ENCODE measurements at regions not wholly inside any gene's neighbourhood (a gene's known extent, or its start where the extent isn't known, plus 50 kb on each side); places are given as distances from the start of the nearest gene placed in this dataset.
A peak's percentile ranks its signal among the peaks of the same experiment; 100 is the strongest.

- TF ChIP-seq, protein P1, sequence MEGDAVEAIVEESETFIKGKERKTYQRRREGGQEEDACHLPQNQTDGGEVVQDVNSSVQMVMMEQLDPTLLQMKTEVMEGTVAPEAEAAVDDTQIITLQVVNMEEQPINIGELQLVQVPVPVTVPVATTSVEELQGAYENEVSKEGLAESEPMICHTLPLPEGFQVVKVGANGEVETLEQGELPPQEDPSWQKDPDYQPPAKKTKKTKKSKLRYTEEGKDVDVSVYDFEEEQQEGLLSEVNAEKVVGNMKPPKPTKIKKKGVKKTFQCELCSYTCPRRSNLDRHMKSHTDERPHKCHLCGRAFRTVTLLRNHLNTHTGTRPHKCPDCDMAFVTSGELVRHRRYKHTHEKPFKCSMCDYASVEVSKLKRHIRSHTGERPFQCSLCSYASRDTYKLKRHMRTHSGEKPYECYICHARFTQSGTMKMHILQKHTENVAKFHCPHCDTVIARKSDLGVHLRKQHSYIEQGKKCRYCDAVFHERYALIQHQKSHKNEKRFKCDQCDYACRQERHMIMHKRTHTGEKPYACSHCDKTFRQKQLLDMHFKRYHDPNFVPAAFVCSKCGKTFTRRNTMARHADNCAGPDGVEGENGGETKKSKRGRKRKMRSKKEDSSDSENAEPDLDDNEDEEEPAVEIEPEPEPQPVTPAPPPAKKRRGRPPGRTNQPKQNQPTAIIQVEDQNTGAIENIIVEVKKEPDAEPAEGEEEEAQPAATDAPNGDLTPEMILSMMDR (IDR thresholded peaks at IDR 0.05; ENCODE audit: low read depth, low read length, missing control alignments): no peak
These were observed 139.5 kb downstream of the SUCLG1 start for GRCh38 chr2:84319581-84319980.

GRCh38 chr2:84317135-84317534, 141.9 kb downstream of the SUCLG1 start:
- DNase-seq (ENCODE audit: extremely low read depth, low read depth): no peak
- H3K4me3 ChIP-seq (replicated peaks; ENCODE audit: low read depth, low read length): no peak overlapping the region
- TF ChIP-seq, protein P1 (IDR thresholded peaks at IDR 0.05; ENCODE audit: low read depth, low read length, missing control alignments): no peak

More at GRCh38 chr2:84319581-84319980, 139.5 kb downstream of the SUCLG1 start:
- H3K4me3 ChIP-seq (replicated peaks; ENCODE audit: low read depth, low read length): no peak overlapping the region
- DNase-seq (ENCODE audit: extremely low read depth, low read depth): no peak

DNA sequence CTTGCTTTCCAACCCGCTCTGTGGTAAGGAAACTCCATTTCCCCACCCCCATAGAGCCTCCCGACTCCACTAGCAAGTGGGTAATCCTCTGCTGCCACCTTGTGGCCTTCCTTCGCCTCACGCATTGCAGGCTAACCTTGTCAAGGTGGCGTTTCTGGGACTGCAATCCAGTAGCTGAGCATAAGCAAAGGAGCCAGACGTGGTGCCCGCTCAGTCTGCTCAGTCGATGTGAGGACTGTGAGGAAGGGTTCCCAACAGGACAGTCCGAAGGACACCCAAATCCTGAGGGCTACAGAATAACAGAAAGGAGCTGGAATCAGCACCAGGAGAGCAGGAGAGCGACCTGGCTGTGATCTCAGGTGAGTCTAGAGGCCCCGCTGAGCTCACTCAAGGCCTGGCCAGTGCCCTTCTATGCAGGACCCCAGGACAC, 144.2 kb downstream of the SUCLG1 start:
- TF ChIP-seq, protein P1 (IDR thresholded peaks at IDR 0.05; ENCODE audit: low read depth, low read length, missing control alignments): peak; percentile 98
- DNase-seq (ENCODE audit: extremely low read depth, low read depth): no peak
- H3K4me3 ChIP-seq (replicated peaks; ENCODE audit: low read depth, low read length): no peak overlapping the region

- no peak overlapping the region for H3K4me3 ChIP-seq (replicated peaks; ENCODE audit: low read depth, low read length)
- no peak for DNase-seq (ENCODE audit: extremely low read depth, low read depth)
- TF ChIP-seq, protein P1 (IDR thresholded peaks at IDR 0.05; ENCODE audit: low read depth, low read length, missing control alignments): no peak
These were observed 144.8 kb downstream of the SUCLG1 start for GRCh38 chr2:84314250-84314649.

- TF ChIP-seq, protein P1 (IDR thresholded peaks at IDR 0.05; ENCODE audit: low read depth, low read length, missing control alignments): no peak
- DNase-seq (ENCODE audit: extremely low read depth, low read depth): no peak
These were observed 149.8 kb downstream of the SUCLG1 start for GRCh38 chr2:84309281-84309680.

DNA sequence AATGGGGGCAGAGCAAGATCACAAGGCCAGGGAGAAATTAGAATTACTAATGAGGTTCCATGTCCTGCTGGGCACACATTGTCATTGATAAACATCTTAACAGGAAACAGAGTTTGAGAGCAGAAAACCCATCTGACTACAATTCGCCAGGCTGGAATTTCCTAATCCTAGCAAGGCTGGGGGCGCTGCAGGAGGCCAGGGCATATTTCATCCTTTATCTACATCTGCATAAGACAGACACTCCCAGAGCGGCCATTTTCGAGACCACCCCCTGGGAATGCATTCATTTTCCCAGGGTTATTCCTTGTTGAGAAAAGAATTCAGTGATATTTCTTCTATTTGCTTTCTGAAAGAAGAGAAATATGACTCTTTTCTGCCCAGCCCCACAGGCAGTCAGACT, 152.7 kb downstream of the SUCLG1 start:
- no peak for DNase-seq (ENCODE audit: extremely low read depth, low read depth)
- TF ChIP-seq, protein P1 (IDR thresholded peaks at IDR 0.05; ENCODE audit: low read depth, low read length, missing control alignments): no peak

More at GRCh38 chr2:84309281-84309680, 149.8 kb downstream of the SUCLG1 start:
- no peak overlapping the region for H3K4me3 ChIP-seq (replicated peaks; ENCODE audit: low read depth, low read length)

More for the DNA sequence above, 152.7 kb downstream of the SUCLG1 start:
- H3K4me3 ChIP-seq (replicated peaks; ENCODE audit: low read depth, low read length): no peak overlapping the region
